ENCODE measurements at regions not wholly inside any gene's neighbourhood (a gene's known extent, or its start where the extent isn't known, plus 50 kb on each side); places are given as distances from the start of the nearest gene placed in this dataset.

- Histone ChIP-seq H3K9me3 (replicated peaks; ENCODE audit: control insufficient read depth, insufficient read depth, low read length) (no peaks in the 10 kb centered on the region), H3K4me3 (replicated peaks in 1 of 3; ENCODE audit: insufficient read depth in 1 of 3, low read depth in 1 of 3, low read length in 3 of 3) (no peak overlapping the region), H2AFZ (ENCODE audit: low read depth, low read length) (no peak overlapping the region), H3K36me3 (ENCODE audit: control insufficient read depth in 2 of 2, extremely low read depth in 1 of 2, insufficient read depth in 2 of 2, low read length in 2 of 2) (no peaks in the 10 kb centered on the region), H4K20me1 (replicated peaks; ENCODE audit: control insufficient read depth, extremely low read depth, insufficient read depth, low read length) (no peaks in the 10 kb centered on the region), H3K4me2 (ENCODE audit: insufficient read depth, low read length) (no peak overlapping the region), H3K27ac (ENCODE audit: insufficient read depth, low read depth, low read length) (no peak overlapping the region), H3K79me2 (ENCODE audit: control insufficient read depth, insufficient read depth, low read length) (no peaks in the 10 kb centered on the region), H3K9me1 (replicated peaks; ENCODE audit: control insufficient read depth, extremely low read depth, insufficient read depth, low read length) (no peaks in the 10 kb centered on the region), H3K9ac (replicated peaks; ENCODE audit: extremely low read depth, insufficient read depth, low read length) (no peak overlapping the region), H3K4me1 (ENCODE audit: control insufficient read depth, extremely low read depth, insufficient read depth, low read length) (no peaks in the 10 kb centered on the region), H3K27me3 (ENCODE audit: control insufficient read depth in 2 of 2, insufficient read depth in 2 of 2, low read length in 2 of 2) (no peaks in the 10 kb centered on the region)
- ChIA-PET CTCF (no interaction called here), POLR2A (no interaction called here)
- DNase-seq (ENCODE audit: low read depth, low spot score) (no peak), FAIRE-seq (no peak)
- TF ChIP-seq CTCF (IDR thresholded peaks at IDR 0.05; ENCODE audit: extremely low read depth in 1 of 2, insufficient read depth in 1 of 2, low read depth in 1 of 2, low read length in 2 of 2) (no peak), FOS (IDR thresholded peaks at IDR 0.05; ENCODE audit: borderline replicate concordance, insufficient read depth, low read length) (no peak), JUN (IDR thresholded peaks at IDR 0.05; ENCODE audit: borderline replicate concordance, insufficient read depth, insufficient read length, low read depth) (no peak), GATA2 (IDR thresholded peaks at IDR 0.05; ENCODE audit: insufficient read depth, insufficient read length, low read depth, low read length) (no peak), POLR2A (IDR thresholded peaks at IDR 0.05; ENCODE audit: low read depth, low read length) (no peak), EZH2 (IDR thresholded peaks at IDR 0.05; ENCODE audit: borderline replicate concordance, low read depth, low read length, severe bottlenecking) (no peak)
- TF ChIP-seq, protein P1, sequence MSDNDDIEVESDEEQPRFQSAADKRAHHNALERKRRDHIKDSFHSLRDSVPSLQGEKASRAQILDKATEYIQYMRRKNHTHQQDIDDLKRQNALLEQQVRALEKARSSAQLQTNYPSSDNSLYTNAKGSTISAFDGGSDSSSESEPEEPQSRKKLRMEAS (IDR thresholded peaks at IDR 0.05; ENCODE audit: insufficient read depth, insufficient read length), result no peak
- no TSS peak for BruUV-seq (replicated peaks)
- intact Hi-C loops (cut with micrococcal nuclease), result no loop called here
- dilution Hi-C loops (cut with MboI; ENCODE audit: extremely low pct_ligation_motif_present, low sequenced_read_pairs), result no loop called here
Measured at GRCh38 chr1:238485912-238486209, 595.1 kb upstream of the ZP4 start.

Data from endothelial cell of umbilical vein (primary cell).